ENCODE measurements at regions not wholly inside any gene's neighbourhood (a gene's known extent, or its start where the extent isn't known, plus 50 kb on each side); places are given as distances from the start of the nearest gene placed in this dataset.

- CTCF ChIA-PET, result no interaction called here
- Histone ChIP-seq H3K4me3 (ENCODE audit: low read depth, low read length) (no peak overlapping the region), H3K36me3 (ENCODE audit: control insufficient read depth, insufficient read depth, low read length) (no peaks in the 10 kb centered on the region), H3K27me3 (ENCODE audit: control insufficient read depth, insufficient read depth, low read length) (no peaks in the 10 kb centered on the region)
- POLR2A ChIA-PET, result no interaction called here
- no peak for TF ChIP-seq CTCF (IDR thresholded peaks at IDR 0.05; ENCODE audit: insufficient read depth, low read depth, low read length)
- DNase-seq (ENCODE audit: low read depth), result no peak
Observed at GRCh38 chr7:125530553-125530952, 600.9 kb upstream of the POT1 start.

- no peak overlapping the region for H3K4me3 ChIP-seq (ENCODE audit: low read depth, low read length)
- H3K27me3 ChIP-seq (ENCODE audit: control insufficient read depth, insufficient read depth, low read length), result no peaks in the 10 kb centered on the region
- H3K36me3 ChIP-seq (ENCODE audit: control insufficient read depth, insufficient read depth, low read length), result no peaks in the 10 kb centered on the region
- ChIA-PET POLR2A (no interaction called here), CTCF (no interaction called here)
- no peak for TF ChIP-seq CTCF (IDR thresholded peaks at IDR 0.05; ENCODE audit: insufficient read depth, low read depth, low read length)
- no peak for DNase-seq (ENCODE audit: low read depth)
Observed at GRCh38 chr7:125529249-125529648, 599.6 kb upstream of the POT1 start.

GRCh38 chr7:125526958-125527357 lies 597.3 kb upstream of the POT1 start:
- Histone ChIP-seq H3K4me3 (ENCODE audit: low read depth, low read length) (no peak overlapping the region), H3K27me3 (ENCODE audit: control insufficient read depth, insufficient read depth, low read length) (no peaks in the 10 kb centered on the region), H3K36me3 (ENCODE audit: control insufficient read depth, insufficient read depth, low read length) (no peaks in the 10 kb centered on the region)
- CTCF ChIA-PET, result no interaction called here
- no peak for DNase-seq (ENCODE audit: low read depth)
- no peak for TF ChIP-seq CTCF (IDR thresholded peaks at IDR 0.05; ENCODE audit: insufficient read depth, low read depth, low read length)
- POLR2A ChIA-PET, result no interaction called here

GRCh38 chr7:125526092-125526491 lies 596.5 kb upstream of the POT1 start:
- Histone ChIP-seq H3K36me3 (ENCODE audit: control insufficient read depth, insufficient read depth, low read length) (no peaks in the 10 kb centered on the region), H3K4me3 (ENCODE audit: low read depth, low read length) (no peak overlapping the region), H3K27me3 (ENCODE audit: control insufficient read depth, insufficient read depth, low read length) (no peaks in the 10 kb centered on the region)
- ChIA-PET POLR2A (no interaction called here), CTCF (no interaction called here)
- DNase-seq (ENCODE audit: low read depth), result no peak
- no peak for TF ChIP-seq CTCF (IDR thresholded peaks at IDR 0.05; ENCODE audit: insufficient read depth, low read depth, low read length)

- no peaks in the 10 kb centered on the region for H3K27me3 ChIP-seq (ENCODE audit: control insufficient read depth, insufficient read depth, low read length)
- TF ChIP-seq CTCF (IDR thresholded peaks at IDR 0.05; ENCODE audit: insufficient read depth, low read depth, low read length), result no peak
- CTCF ChIA-PET, result no interaction called here
- POLR2A ChIA-PET, result no interaction called here
- H3K4me3 ChIP-seq (ENCODE audit: low read depth, low read length), result no peak overlapping the region
- DNase-seq (ENCODE audit: low read depth), result no peak
- H3K36me3 ChIP-seq (ENCODE audit: control insufficient read depth, insufficient read depth, low read length), result no peaks in the 10 kb centered on the region
Observed at GRCh38 chr7:125516194-125516593, 586.6 kb upstream of the POT1 start.
